GM19468 (cell line): ENCODE measurements at regions not wholly inside any gene's neighbourhood (a gene's known extent, or its start where the extent isn't known, plus 50 kb on each side); places are given as distances from the start of the nearest gene placed in this dataset.

Experiments
- ATAC-seq: cut with Tn5 transposase; IDR thresholded peaks from one replicate; pipeline ENCODE4 v1.9.1; 2021; ENCODE audit warnings: mild to moderate bottlenecking, moderate library complexity, moderate number of reproducible peaks; ENCODE audit not compliant: unreplicated experiment; ENCODE audit errors: extremely low read depth

DNA sequence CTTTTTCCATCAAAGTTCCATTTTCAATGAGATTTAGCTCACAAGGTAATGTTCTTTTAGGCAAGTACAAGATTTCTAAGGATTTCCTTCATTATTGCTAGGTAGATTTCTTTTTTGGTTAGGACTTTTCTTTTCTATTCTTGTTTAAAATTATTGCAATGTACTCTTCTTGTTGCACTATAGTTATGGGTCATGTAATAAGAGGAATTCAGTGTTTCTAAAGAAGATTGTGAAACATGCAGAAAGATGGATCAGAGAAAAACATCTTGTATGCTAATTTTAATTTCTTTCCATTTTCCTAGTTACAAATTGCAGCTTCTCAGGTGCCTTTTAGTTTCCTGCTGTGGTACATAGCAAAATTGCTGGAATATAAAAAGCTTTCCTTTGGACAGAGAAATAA is 56.1 kb downstream of the BTG1 start:
- no peak for ATAC-seq

- ATAC-seq: no peak
These were observed 56.8 kb downstream of the BTG1 start for GRCh38 chr12:92088805-92089204.

- no peak for ATAC-seq
These were observed 60.0 kb downstream of the BTG1 start for GRCh38 chr12:92085736-92086040.

- no peak for ATAC-seq
These were observed 60.5 kb downstream of the BTG1 start for GRCh38 chr12:92085040-92085735.

- no peak for ATAC-seq
These were observed 64.7 kb downstream of the BTG1 start for GRCh38 chr12:92080911-92081285.

DNA sequence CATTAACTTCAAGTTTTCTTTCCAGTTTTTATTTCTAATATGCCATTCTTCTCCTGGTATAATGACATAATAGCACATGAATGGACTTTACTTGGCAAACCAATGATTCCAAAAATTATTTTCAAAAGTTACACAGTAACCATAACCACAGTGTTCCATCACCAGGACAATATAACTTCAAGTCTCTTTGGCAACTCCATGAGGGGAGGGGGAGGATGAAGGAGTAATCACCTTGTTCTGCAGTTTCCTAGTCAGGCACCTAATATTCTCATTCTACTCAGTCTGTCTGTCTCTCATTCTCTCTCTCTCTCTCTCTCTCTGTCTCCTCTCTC is 66.6 kb downstream of the BTG1 start:
- no peak for ATAC-seq

DNA sequence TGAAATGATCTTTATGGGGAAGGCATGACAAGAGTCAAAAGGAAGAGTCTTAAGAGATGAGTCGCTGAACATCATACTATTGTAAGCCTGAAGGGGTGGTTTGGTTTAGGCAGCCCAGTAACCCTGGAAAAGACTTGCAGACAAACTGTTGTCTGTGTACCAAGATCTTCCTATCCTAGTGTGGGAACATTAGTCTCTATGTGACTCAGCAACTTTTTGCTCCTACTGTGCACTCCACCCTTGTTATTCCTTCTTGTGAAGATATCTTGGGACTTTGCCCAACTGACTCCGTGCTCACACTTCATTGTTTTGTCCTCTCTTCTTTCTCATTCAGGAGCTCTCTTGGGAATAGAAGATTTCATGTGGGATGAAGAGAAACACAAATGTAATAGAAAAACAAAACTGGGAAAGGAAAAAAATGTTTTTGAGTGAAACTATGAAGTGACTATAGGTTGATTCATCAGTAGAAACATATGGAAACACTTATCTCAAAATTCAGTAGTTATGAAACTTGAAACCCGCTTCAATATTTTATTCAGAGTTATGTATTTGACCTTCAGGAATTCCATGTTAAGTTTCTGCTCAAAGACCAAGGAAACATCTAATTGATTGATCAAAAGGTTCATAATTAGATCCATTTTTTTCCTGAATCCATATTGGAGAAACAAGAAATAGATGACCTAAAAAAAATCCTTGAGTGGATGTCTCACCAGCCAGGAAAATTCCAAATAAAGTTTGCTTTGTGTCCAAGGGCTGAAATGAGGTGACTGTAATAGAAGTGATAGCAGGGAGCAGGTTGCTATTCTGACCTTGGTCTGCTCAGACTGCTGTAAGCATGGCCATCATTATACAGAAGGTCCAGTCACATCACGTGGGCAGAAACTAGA is 67.2 kb downstream of the BTG1 start:
- no peak for ATAC-seq

DNA sequence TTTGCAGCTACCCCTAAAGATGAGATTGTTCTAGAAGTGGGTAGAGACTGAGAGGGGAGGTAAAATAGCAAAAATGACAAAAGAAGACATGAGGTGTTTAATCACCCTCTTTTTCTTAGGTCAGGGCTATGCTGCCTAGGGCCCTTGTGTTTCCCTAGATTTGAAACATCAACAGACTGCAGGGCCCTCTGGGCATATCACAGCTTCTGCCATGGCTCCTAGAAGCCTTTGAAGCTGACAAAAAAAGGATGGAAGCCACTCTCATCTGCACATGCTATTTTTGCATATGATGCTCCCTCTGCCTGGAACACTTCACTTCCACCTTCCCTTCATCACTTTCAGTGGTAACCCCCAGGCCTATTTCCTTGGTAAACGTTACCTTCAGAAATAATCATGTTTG is 68.1 kb downstream of the BTG1 start:
- no peak for ATAC-seq

- no peak for ATAC-seq
These were observed 69.5 kb downstream of the BTG1 start for GRCh38 chr12:92076101-92076500.

DNA sequence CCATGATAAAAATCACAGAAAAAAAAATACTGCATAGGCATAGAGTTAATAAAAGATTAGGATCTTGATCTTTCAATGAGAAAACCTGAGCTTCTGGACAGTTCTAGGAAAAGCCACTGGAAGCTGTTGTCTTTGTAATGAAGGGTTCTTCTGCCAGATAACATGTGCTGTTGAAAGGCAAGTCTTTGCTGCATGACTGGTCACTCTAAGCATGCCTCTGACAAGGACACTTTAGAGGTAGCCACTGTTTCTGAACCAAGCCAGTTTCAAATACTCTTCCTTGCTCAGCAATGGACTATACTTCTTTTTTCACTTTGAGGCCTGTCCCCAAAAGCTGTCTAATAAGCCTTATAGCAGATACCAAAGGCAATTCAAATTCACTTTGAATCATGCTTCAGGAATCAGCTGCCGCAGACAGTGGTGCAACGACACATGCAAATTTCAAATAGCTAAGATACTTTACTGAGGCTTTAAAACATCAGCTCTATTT is 70.2 kb downstream of the BTG1 start:
- no peak for ATAC-seq

DNA sequence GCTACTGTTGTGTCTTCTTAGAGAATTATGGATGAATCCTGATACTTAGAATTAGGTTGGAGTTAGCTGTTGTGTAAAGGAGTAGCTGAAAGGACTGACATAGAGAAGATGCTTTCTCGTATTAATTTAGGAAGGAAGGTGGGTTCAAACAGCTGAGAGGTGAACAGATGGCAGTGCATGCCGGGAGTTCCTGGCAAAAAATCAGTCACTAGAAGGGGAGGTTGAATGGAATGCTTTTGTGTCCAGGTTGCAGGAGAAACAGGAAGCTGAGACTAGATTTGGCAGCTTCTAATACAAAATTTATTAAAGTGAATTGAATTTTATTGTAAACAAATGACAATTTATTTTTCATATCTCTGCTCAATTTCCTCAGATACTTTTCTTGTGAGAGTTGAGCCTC is 70.8 kb downstream of the BTG1 start:
- no peak for ATAC-seq

DNA sequence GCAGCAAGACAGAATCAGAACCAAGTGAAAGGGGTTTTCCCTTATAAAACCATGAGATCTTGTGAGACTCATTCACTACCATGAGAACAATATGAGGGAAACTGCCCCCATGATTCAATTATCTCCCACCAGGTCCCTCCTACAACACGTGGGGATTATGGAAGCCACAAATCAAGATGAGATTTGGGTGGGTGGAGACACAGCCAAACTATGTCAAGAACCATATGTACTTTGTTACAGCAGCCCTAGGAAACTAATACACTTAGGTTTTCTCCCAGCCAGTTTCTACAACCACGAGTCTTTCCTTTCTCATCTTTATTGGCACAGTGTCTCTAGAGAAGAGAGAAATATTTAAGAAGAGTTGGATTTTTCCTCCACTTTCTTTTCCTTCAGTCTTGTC is 72.6 kb downstream of the BTG1 start:
- no peak for ATAC-seq

DNA sequence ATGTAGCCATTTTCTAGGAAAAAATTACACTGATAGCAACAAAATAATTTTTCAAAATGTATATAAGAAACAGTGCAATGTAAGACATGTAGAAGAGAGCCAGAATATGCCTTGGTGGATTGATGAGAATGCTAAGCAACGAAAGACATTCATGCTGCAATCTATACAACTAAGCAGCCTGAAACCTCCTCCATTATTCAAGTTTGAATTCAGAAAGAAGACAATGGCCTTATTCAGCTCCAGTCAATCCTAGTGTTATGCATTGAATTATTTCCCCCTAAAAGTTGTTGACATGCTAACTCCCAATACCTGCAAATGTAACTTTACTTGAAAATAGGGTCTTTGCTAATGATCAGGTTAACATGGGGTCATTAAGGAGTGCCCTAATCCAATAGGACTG is 73.5 kb downstream of the BTG1 start:
- ATAC-seq: no peak

DNA sequence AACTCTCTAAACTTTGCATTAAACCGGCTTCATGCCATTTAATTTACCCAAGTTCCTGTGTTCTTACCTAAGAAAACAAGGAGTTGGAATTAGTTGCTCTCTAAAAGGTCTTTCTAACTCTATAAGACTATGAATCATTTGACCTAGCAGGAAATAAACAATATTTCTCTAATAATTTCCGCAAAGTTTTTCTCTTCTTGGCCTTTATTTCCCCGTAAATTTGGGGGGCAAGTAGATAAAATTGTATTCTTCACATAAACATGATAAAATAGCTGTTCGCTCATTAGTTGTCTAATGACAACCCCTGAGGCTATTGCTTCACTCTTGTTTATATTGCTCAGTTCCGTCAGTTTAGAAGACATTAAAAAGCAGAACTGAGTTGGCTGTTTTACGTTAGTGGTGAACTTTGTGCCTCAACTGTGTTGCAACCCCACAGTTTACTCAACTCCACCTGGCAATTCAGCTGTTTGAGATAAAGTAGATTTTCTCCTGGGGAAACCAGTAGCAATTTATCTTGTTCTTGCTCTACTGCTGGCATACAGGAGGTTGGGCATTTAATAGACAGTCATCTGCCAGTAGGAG is 74.7 kb downstream of the BTG1 start:
- ATAC-seq: no peak

GRCh38 chr12:92070054-92070863 is 75.4 kb downstream of the BTG1 start:
- ATAC-seq: no peak

DNA sequence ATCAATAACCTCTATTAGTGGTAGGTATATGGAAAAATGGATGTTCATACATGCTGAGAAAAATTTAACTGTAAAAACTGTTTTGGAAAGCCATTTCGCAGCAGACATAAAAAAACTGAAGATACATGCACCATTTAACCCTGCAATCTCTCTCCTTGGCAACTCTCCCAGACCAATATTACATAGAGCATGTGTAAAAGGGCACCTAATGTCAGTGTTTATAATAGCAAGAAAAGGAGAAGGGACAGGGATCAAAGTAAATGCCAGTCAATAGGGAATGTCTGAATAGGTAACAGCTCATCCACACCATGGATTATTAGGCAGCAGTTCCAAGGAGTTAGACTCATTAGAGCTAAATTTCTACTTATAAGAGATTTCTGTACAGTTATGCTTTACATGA is 77.2 kb downstream of the BTG1 start:
- no peak for ATAC-seq

- peak; percentile 20 for ATAC-seq
These were observed 80.0 kb downstream of the BTG1 start for GRCh38 chr12:92065639-92066038.

GRCh38 chr12:92065018-92065499 is 80.6 kb downstream of the BTG1 start:
- ATAC-seq: no peak

DNA sequence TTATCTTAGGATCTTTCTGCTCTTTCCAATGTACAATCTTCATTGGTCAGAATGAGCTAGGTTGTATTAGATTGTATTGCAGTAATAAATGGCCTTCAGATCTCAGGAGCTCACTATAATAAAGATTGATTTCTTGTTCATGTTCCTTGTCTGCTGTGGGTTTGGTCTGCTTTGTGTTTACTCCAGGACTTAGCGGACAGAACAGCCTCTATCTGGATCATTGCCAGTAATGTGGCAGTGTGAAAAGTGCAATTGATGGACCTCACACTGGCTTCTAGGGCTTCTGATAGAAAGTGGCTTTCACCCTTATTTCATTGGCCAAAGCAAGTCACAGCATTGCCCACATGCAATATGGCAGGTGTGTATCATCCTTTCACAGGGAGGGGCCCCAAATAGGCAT is 81.2 kb downstream of the BTG1 start:
- no peak for ATAC-seq

GRCh38 chr12:92063641-92064040 is 82.0 kb downstream of the BTG1 start:
- no peak for ATAC-seq
